ENCODE measurements at regions not wholly inside any gene's neighbourhood (a gene's known extent, or its start where the extent isn't known, plus 50 kb on each side); places are given as distances from the start of the nearest gene placed in this dataset.

DNA sequence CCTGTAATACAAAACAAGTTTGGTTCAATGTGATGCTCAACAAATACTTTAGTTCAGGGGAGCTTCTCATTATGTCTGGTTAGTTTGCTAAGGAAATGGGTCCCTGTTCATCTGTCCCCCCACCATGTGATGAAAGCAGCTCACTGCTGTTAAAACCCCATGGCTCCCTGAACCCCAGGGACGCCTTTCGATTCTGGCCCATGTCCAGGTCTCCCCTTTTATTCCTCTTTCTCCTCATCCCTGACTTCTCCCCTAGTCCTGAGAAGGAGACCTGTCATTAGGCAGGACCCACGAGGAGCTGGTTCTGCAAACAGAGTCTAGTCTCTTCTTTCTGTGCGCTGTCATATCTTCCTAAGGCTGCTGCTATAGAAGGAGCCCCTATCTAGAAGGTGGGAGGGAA, 213.3 kb upstream of the OSR1 start:
- TF ChIP-seq, protein P1, sequence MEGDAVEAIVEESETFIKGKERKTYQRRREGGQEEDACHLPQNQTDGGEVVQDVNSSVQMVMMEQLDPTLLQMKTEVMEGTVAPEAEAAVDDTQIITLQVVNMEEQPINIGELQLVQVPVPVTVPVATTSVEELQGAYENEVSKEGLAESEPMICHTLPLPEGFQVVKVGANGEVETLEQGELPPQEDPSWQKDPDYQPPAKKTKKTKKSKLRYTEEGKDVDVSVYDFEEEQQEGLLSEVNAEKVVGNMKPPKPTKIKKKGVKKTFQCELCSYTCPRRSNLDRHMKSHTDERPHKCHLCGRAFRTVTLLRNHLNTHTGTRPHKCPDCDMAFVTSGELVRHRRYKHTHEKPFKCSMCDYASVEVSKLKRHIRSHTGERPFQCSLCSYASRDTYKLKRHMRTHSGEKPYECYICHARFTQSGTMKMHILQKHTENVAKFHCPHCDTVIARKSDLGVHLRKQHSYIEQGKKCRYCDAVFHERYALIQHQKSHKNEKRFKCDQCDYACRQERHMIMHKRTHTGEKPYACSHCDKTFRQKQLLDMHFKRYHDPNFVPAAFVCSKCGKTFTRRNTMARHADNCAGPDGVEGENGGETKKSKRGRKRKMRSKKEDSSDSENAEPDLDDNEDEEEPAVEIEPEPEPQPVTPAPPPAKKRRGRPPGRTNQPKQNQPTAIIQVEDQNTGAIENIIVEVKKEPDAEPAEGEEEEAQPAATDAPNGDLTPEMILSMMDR (IDR thresholded peaks at IDR 0.05): no peak
- no peak for TF ChIP-seq EP300 (IDR thresholded peaks at IDR 0.05)
- no peak for TF ChIP-seq POLR2A (IDR thresholded peaks at IDR 0.05)
